IMR-90 (cell line): ENCODE measurements at regions not wholly inside any gene's neighbourhood (a gene's known extent, or its start where the extent isn't known, plus 50 kb on each side); places are given as distances from the start of the nearest gene placed in this dataset.

Source experiments
- ATAC-seq: fragments of 200-7000 bp; cut with Tn5 transposase; 2 replicates; pipeline ENCODE4 v1.9.1; 2020; ENCODE audit warnings: low read depth, mild to moderate bottlenecking, moderate library complexity
- BruUV-seq: library from RNA; stranded (reverse); fragments of 400-500 nt; replicated peaks from 2 replicates; lab custom pipeline; 2021; lab: Mats Ljungman, UMichigan
- CTCF ChIA-PET: fragments of 300-600 bp; formaldehyde crosslinking; extraction: SDS; loops from one replicate; lab custom pipeline; 2021; ENCODE audit warnings: antibody characterized with exemption; lab: Yijun Ruan, JAX
- POLR2A ChIA-PET: fragments of 300-600 bp; sonication (Branson Sonifier 250); formaldehyde crosslinking; loops from one replicate; lab custom pipeline; 2022; ENCODE audit warnings: antibody characterized with exemption; ENCODE audit not compliant: unreplicated experiment; lab: Charles Lee
- DNase-seq: peaks from one replicate; pipeline ENCODE4 v3.0.0; 2013
- H2AFZ ChIP-seq: replicated peaks from 2 replicates; pipeline ENCODE3; 2013; ENCODE audit warnings: low read length, mild to moderate bottlenecking; ENCODE audit not compliant: poor library complexity
- H2AK5ac ChIP-seq: 2 replicates; pipeline ENCODE4 v1.6.1; 2013; ENCODE audit warnings: low read depth, low read length, inconsistent platforms
- H2AK9ac ChIP-seq: replicated peaks from 2 replicates; pipeline ENCODE3; 2013; ENCODE audit warnings: mild to moderate bottlenecking, low read depth, low read length, moderate library complexity; ENCODE audit not compliant: poor library complexity
- H2BK120ac ChIP-seq: 2 replicates; pipeline ENCODE4 v1.6.1; 2013; ENCODE audit warnings: low read depth, low read length, inconsistent platforms
- H2BK15ac ChIP-seq: 3 replicates; pipeline ENCODE4 v1.6.1; 2013; ENCODE audit warnings: low read depth, low read length, inconsistent platforms
- H2BK20ac ChIP-seq: 2 replicates; pipeline ENCODE4 v1.6.1; 2013; ENCODE audit warnings: low read depth, mild to moderate bottlenecking, inconsistent platforms, low read length, moderate library complexity
- H2BK5ac ChIP-seq: 2 replicates; pipeline ENCODE4 v1.6.1; 2013; ENCODE audit warnings: mild to moderate bottlenecking, low read depth, low read length, inconsistent platforms; ENCODE audit not compliant: poor library complexity, severe bottlenecking
- H3K14ac ChIP-seq: replicated peaks from 2 replicates; pipeline ENCODE4 v1.6.1; 2013; ENCODE audit warnings: low read depth, low read length, inconsistent platforms
- H3K18ac ChIP-seq: 2 replicates; pipeline ENCODE4 v1.6.1; 2013; ENCODE audit warnings: low read depth, low read length, control low read depth
- H3K23ac ChIP-seq: 2 replicates; pipeline ENCODE4 v1.6.1; 2013; ENCODE audit warnings: low read depth, low read length, inconsistent platforms
- H3K27ac ChIP-seq: 2 replicates; pipeline ENCODE4 v1.5.1; 2013; ENCODE audit warnings: mild to moderate bottlenecking, control low read depth, low read length; ENCODE audit not compliant: insufficient read depth
- H3K27me3 ChIP-seq: 2 replicates; pipeline ENCODE4 v1.6.1; 2013; ENCODE audit warnings: low read length; ENCODE audit not compliant: control insufficient read depth, insufficient read depth
- H3K36me3 ChIP-seq: 2 replicates; pipeline ENCODE4 v1.6.1; 2013; ENCODE audit warnings: low read length, mixed read lengths; ENCODE audit not compliant: control insufficient read depth, insufficient read depth
- H3K4ac ChIP-seq: 2 replicates; pipeline ENCODE4 v1.6.1; 2013; ENCODE audit warnings: low read depth, low read length, inconsistent platforms
- H3K4me1 ChIP-seq: 2 replicates; pipeline ENCODE4 v1.6.1; 2013; ENCODE audit warnings: low read length, mixed read lengths; ENCODE audit not compliant: control insufficient read depth, insufficient read depth
- H3K4me2 ChIP-seq: 2 replicates; pipeline ENCODE4 v1.6.1; 2013; ENCODE audit warnings: low read depth, mild to moderate bottlenecking, control low read depth, low read length, moderate library complexity
- H3K4me3 ChIP-seq: 2 replicates; pipeline ENCODE4 v1.5.1; 2013; ENCODE audit warnings: low read depth, mild to moderate bottlenecking, control low read depth, low read length, moderate library complexity; ENCODE audit not compliant: insufficient read depth
- H3K56ac ChIP-seq: 2 replicates; pipeline ENCODE4 v1.6.1; 2013; ENCODE audit warnings: low read length, inconsistent platforms; ENCODE audit not compliant: insufficient read depth; ENCODE audit errors: extremely low read depth
- H3K79me1 ChIP-seq, 2 experiments: 2 replicates each; pipeline ENCODE4 v1.6.1; 2013; ENCODE audit warnings: low read length in 2 of 2, inconsistent platforms in 1 of 2, low read depth in 1 of 2
- H3K9ac ChIP-seq: 2 replicates; pipeline ENCODE4 v1.6.1; 2013; ENCODE audit warnings: low read depth, low read length, control low read depth
- H3K9me1 ChIP-seq: 2 replicates; pipeline ENCODE4 v1.6.1; 2013; ENCODE audit warnings: low read length, inconsistent platforms; ENCODE audit not compliant: insufficient read depth
- H3K9me3 ChIP-seq: 2 replicates; pipeline ENCODE4 v1.6.1; 2013; ENCODE audit warnings: low read length; ENCODE audit not compliant: control insufficient read depth, insufficient read depth
- H4K20me1 ChIP-seq: 2 replicates; pipeline ENCODE4 v1.6.1; 2013; ENCODE audit warnings: low read length, inconsistent platforms; ENCODE audit not compliant: insufficient read depth
- H4K5ac ChIP-seq: 2 replicates; pipeline ENCODE4 v1.6.1; 2013; ENCODE audit warnings: mild to moderate bottlenecking, low read depth, low read length, control low read depth
- H4K8ac ChIP-seq, 2 experiments: 2 replicates each; pipeline ENCODE4 v1.6.1; 2013; ENCODE audit warnings: low read depth in 2 of 2, low read length in 2 of 2, control low read depth in 1 of 2, inconsistent platforms in 1 of 2
- H4K91ac ChIP-seq: 2 replicates; pipeline ENCODE4 v1.6.1; 2013; ENCODE audit warnings: low read depth, low read length, inconsistent platforms; ENCODE audit not compliant: insufficient read depth
- CHD1 ChIP-seq: IDR thresholded peaks from 2 replicates; pipeline ENCODE4 v1.6.1; 2012; ENCODE audit warnings: low read depth, low read length, improper control_type of control experiment
- CTCF ChIP-seq: conservative IDR thresholded peaks from 2 replicates; pipeline ENCODE4 v1.5.1; 2012; ENCODE audit warnings: mild to moderate bottlenecking, low read depth, low read length, improper control_type of control experiment
- ELK1 ChIP-seq: fragments of 150-350 bp; IDR thresholded peaks from 2 replicates; pipeline ENCODE4 v1.6.1; 2016; ENCODE audit warnings: low read depth, mild to moderate bottlenecking, low read length, moderate library complexity, borderline replicate concordance
- FOS ChIP-seq: fragments of 150-350 bp; IDR thresholded peaks from 2 replicates; pipeline ENCODE4 v1.6.1; 2016; ENCODE audit warnings: low read depth, low read length
- MAFK ChIP-seq: IDR thresholded peaks from 2 replicates; pipeline ENCODE4 v1.6.1; 2012; ENCODE audit warnings: low read depth, low read length, improper control_type of control experiment
- MAZ ChIP-seq: IDR thresholded peaks from 2 replicates; pipeline ENCODE4 v1.6.1; 2012; ENCODE audit warnings: low read depth, mild to moderate bottlenecking, low read length, improper control_type of control experiment, moderate library complexity, borderline replicate concordance
- MXI1 ChIP-seq: IDR thresholded peaks from 2 replicates; pipeline ENCODE4 v1.6.1; 2012; ENCODE audit warnings: low read depth, mild to moderate bottlenecking, low read length, moderate library complexity, borderline replicate concordance
- NFE2L2 ChIP-seq: fragments of 150-350 bp; IDR thresholded peaks from 2 replicates; pipeline ENCODE4 v1.6.1; 2016; ENCODE audit warnings: low read depth, mild to moderate bottlenecking, low read length
- POLR2A ChIP-seq: IDR thresholded peaks from 2 replicates; pipeline ENCODE4 v1.6.1; 2012; ENCODE audit warnings: mild to moderate bottlenecking, low read depth, low read length
- RAD21 ChIP-seq: IDR thresholded peaks from 2 replicates; pipeline ENCODE4 v1.6.1; 2012; ENCODE audit warnings: low read length, improper control_type of control experiment
- RCOR1 ChIP-seq: IDR thresholded peaks from 2 replicates; pipeline ENCODE4 v1.6.1; 2012; ENCODE audit warnings: mild to moderate bottlenecking, low read length, improper control_type of control experiment; ENCODE audit not compliant: insufficient replicate concordance
- SMC3 ChIP-seq: fragments of 150-350 bp; IDR thresholded peaks from 2 replicates; pipeline ENCODE4 v1.6.1; 2016; ENCODE audit warnings: low read depth, mild to moderate bottlenecking, antibody characterized with exemption, low read length, moderate library complexity
- WGBS, 2 experiments: methylation state at CpG; one replicate each; pipeline versions ENCODE4 v1.1.5 to v1.1.7; 2013; ENCODE audit warnings: missing lambda C conversion rate in 2 of 2; ENCODE audit not compliant: insufficient read length in 1 of 2; ENCODE audit errors: extremely low coverage in 2 of 2; 5-methylcytosine and 5-hydroxymethylcytosine counted together
- dilution Hi-C: fragments of 300-500 bp; cut with HindIII; formaldehyde crosslinking; loops from one replicate; pipeline ENCODE4 v1.14.3; 2018; ENCODE audit warnings: low sequenced_read_pairs; ENCODE audit not compliant: unreplicated experiment
- in situ Hi-C: fragments of 300-500 bp; cut with MboI; formaldehyde crosslinking; loops from 3 replicates; pipeline ENCODE4 v1.14.3; 2019; ENCODE audit warnings: low sequenced_read_pairs, inconsistent platforms, mixed read lengths
- intact Hi-C: fragments of 100-400 bp; cut with micrococcal nuclease; formaldehyde crosslinking; loops from 2 replicates; pipeline ENCODE4 v1.10.0; 2022

- no peak overlapping the region for H2BK120ac ChIP-seq
- in situ Hi-C loops (no loop called here), dilution Hi-C loops (no loop called here), intact Hi-C loops (no loop called here)
- no peaks in the 10 kb centered on the region for H3K36me3 ChIP-seq
- H2BK20ac ChIP-seq: no peak overlapping the region
- H4K91ac ChIP-seq: no peak overlapping the region
- H2BK15ac ChIP-seq: no peak overlapping the region
- H3K4me2 ChIP-seq: no peak overlapping the region
- no peak overlapping the region for H2AFZ ChIP-seq
- BruUV-seq: no TSS peak
- TF ChIP-seq SMC3 (no peak), POLR2A (no peak), MAFK (no peak), RCOR1 (no peak), NFE2L2 (no peak), RAD21 (no peak), ELK1 (no peak), MAZ (no peak), FOS (no peak), CHD1 (no peak), CTCF (no peak), MXI1 (no peak)
- H3K4ac ChIP-seq: no peak overlapping the region
- no peaks in the 10 kb centered on the region for H3K9me3 ChIP-seq
- H4K20me1 ChIP-seq: no peaks in the 10 kb centered on the region; the same call in 1 of the 2 replicates
- H3K18ac ChIP-seq: no peak overlapping the region
- no peak overlapping the region for H3K23ac ChIP-seq
- H3K27ac ChIP-seq: no peak overlapping the region
- no peaks in the 10 kb centered on the region for H3K79me1 ChIP-seq
- H3K9me1 ChIP-seq: no peaks in the 10 kb centered on the region
- DNase-seq: no peak
- peaks cover 50% of the 10 kb centered on the region for H3K27me3 ChIP-seq
- no peak overlapping the region for H4K8ac ChIP-seq
- ChIA-PET POLR2A (no interaction called here), CTCF (no interaction called here)
- H3K56ac ChIP-seq: no peak overlapping the region
- H4K5ac ChIP-seq: no peak overlapping the region
- ATAC-seq: no peak
- no peak overlapping the region for H2AK5ac ChIP-seq
- H3K4me1 ChIP-seq: no peaks in the 10 kb centered on the region
- H3K4me3 ChIP-seq: no peak overlapping the region
- no peak overlapping the region for H2AK9ac ChIP-seq
- 80% methylated on average over 1 of the region's 9 CpGs; no CpG with 5 or more reads in 1 of the 2 experiments for WGBS, 2 experiments
- no peak overlapping the region for H3K14ac ChIP-seq
- no peak overlapping the region for H2BK5ac ChIP-seq
- no peak overlapping the region for H3K9ac ChIP-seq
Observed at GRCh38 chr2:217604527-217605194, 398.1 kb downstream of the TNS1 start.
